Gastroesophageal sphincter (tissue), 4 donors: ENCODE measurements at regions not wholly inside any gene's neighbourhood (a gene's known extent, or its start where the extent isn't known, plus 50 kb on each side); places are given as distances from the start of the nearest gene placed in this dataset.

Experiments
- ATAC-seq: fragments of 150-250 bp; one replicate; pipeline ENCODE4 v1.9.1; 2016; ENCODE audit warnings: mild to moderate bottlenecking, moderate library complexity
- H3K27ac ChIP-seq, 4 donors: fragments of 200-600 bp; sonication (generic) in 3 of 4; 1 replicate in 3 of 4; 2 replicates in 1 of 4; pipeline ENCODE4 v1.5.1; 2016 to 2019
- H3K27me3 ChIP-seq: fragments of 200-600 bp; sonication (generic); one replicate; pipeline ENCODE4 v1.5.1; 2019
- H3K36me3 ChIP-seq, 2 donors: fragments of 200-600 bp; sonication (generic); one replicate each; pipeline ENCODE4 v1.5.1; 2019; ENCODE audit warnings: control low read depth in 1 of 2
- H3K4me1 ChIP-seq, 3 donors: fragments of 200-600 bp; sonication (generic); 1 replicate in 2 of 3; 2 replicates in 1 of 3; pipeline ENCODE4 v1.5.1; 2016 to 2019; ENCODE audit warnings: control low read depth in 2 of 3
- H3K4me3 ChIP-seq, 2 donors: fragments of 200-600 bp; sonication (generic); one replicate each; pipeline ENCODE4 v1.5.1; 2019; ENCODE audit warnings: mild to moderate bottlenecking in 1 of 2, moderate library complexity in 1 of 2
- H3K9me3 ChIP-seq, 3 donors: fragments of 200-600 bp; sonication (generic); one replicate each; pipeline ENCODE4 v1.5.1; 2017 to 2019; ENCODE audit warnings: control low read depth in 2 of 3
- EP300 ChIP-seq: sonication (generic); formaldehyde crosslinking; IDR thresholded peaks from one replicate; pipeline ENCODE4 v1.6.1; 2017; ENCODE audit warnings: antibody characterized with exemption, mild to moderate bottlenecking
- POLR2A ChIP-seq, 2 donors: fragments of 450-650 bp; IDR thresholded peaks; one replicate each; pipeline ENCODE4 v1.6.1; 2017; ENCODE audit warnings: antibody characterized with exemption in 2 of 2, mild to moderate bottlenecking in 2 of 2, moderate library complexity in 1 of 2
- POLR2AphosphoS5 ChIP-seq: sonication (generic); formaldehyde crosslinking; IDR thresholded peaks from one replicate; pipeline ENCODE4 v1.6.1; 2017; ENCODE audit warnings: antibody characterized with exemption
- WGBS, 2 donors: methylation state at CpG; one replicate each; pipeline ENCODE4 v1.1.5; 2018; ENCODE audit warnings: low coverage in 1 of 2; 5-methylcytosine and 5-hydroxymethylcytosine counted together
- TF ChIP-seq, protein P1 (sequence below), 4 experiments: fragments of 200-600 bp in 2 of 4; fragments of 450-650 bp in 2 of 4; sonication (generic) in 1 of 4; IDR thresholded peaks; one replicate each; pipeline ENCODE4 v1.5.1; 2017 to 2019; ENCODE audit warnings: antibody characterized with exemption in 4 of 4, mild to moderate bottlenecking in 2 of 4, moderate library complexity in 2 of 4

DNA sequence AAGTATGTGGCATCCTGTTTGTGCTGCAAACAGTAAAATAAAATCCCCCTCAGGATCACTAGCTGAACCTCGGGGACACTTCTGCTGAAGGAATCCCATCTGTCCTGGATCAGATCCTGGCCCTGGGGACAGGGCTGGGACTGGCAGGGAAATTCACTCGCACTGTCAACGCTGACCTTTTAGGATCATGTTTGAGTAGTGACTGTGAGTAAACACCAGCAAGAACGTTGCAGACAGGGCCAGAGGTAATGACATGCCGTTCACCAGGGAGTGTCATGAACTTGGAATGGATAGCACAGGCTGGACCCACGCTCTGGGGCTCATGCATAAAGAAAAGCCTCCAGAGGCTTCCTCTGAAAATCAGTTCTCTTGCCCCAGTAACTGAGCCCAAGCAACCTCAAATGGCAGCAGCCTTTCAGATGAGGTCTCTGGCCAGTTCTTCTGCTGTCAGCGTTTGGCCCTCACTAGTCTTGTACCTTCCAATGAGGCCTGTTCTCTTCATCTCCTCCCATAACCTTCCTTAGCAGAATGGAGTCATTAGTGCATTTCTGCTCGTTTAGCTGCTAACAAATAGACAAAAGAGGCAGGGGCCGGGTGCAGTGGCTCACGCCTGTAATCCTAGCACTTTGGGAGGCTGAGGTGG lies 51.0 kb upstream of the BARX2 start:
- TF ChIP-seq, protein P1, sequence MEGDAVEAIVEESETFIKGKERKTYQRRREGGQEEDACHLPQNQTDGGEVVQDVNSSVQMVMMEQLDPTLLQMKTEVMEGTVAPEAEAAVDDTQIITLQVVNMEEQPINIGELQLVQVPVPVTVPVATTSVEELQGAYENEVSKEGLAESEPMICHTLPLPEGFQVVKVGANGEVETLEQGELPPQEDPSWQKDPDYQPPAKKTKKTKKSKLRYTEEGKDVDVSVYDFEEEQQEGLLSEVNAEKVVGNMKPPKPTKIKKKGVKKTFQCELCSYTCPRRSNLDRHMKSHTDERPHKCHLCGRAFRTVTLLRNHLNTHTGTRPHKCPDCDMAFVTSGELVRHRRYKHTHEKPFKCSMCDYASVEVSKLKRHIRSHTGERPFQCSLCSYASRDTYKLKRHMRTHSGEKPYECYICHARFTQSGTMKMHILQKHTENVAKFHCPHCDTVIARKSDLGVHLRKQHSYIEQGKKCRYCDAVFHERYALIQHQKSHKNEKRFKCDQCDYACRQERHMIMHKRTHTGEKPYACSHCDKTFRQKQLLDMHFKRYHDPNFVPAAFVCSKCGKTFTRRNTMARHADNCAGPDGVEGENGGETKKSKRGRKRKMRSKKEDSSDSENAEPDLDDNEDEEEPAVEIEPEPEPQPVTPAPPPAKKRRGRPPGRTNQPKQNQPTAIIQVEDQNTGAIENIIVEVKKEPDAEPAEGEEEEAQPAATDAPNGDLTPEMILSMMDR (IDR thresholded peaks at IDR 0.05): no peak
- no peak for TF ChIP-seq POLR2AphosphoS5
- H3K27me3 ChIP-seq: no peaks in the 10 kb centered on the region
- no peaks in the 10 kb centered on the region for H3K36me3 ChIP-seq
- 40 to 74% methylated on average over 3 to 4 of the region's 10 CpGs for WGBS, 2 donors
- peaks cover 0 to 8% (median 0%) of the 10 kb centered on the region in 3 donors for H3K4me1 ChIP-seq
- no peak overlapping the region for H3K4me3 ChIP-seq
- peak overlapping the region in 3 of 4 donors; percentile 31 to 42 (median 42) for H3K27ac ChIP-seq
- peak; percentile 66 for ATAC-seq
- no peaks in the 10 kb centered on the region for H3K9me3 ChIP-seq

DNA sequence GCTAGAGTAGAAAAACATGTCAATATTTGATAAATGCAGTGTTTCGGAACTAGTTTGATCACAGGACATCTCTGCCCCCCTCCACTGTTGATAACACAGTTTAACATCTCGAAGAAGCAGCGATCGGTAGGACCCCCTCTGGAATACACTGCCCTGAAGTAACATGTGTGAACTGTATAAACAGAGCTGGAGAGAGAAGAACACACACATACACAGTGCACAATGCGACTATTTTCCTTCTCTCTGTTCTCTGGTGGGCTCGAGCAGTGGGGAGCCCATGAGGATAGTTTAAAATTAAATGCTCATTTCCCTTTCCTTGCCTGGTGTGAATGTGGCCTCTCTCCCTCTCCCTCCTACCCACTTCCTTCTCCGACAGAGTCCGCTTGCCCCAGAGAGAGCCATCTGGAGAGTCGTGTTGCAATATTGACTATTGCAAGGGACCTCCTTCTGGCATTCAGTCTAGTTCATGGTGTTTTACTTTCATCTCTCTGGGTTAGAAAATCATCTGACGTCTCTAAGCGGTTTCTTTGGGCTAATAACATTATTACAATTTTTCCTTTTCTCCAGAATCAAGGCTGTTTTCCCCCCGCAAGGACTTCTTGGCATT lies 51.6 kb upstream of the BARX2 start:
- H3K36me3 ChIP-seq: no peaks in the 10 kb centered on the region
- no peaks in the 10 kb centered on the region for H3K27me3 ChIP-seq
- no peaks in the 10 kb centered on the region for H3K9me3 ChIP-seq
- 38 to 44% methylated on average over 5 to 11 of the region's 12 CpGs for WGBS, 2 donors
- H3K4me3 ChIP-seq: no peak overlapping the region
- H3K4me1 ChIP-seq: peaks cover 0 to 14% (median 0%) of the 10 kb centered on the region in 3 donors
- peak; percentile 84 for ATAC-seq
- peak overlapping the region in 3 of 4 donors; percentile 31 to 42 (median 42) for H3K27ac ChIP-seq
- TF ChIP-seq POLR2AphosphoS5: no peak
- no peak for TF ChIP-seq EP300
- no peak for TF ChIP-seq POLR2A (IDR thresholded peaks at IDR 0.05)
- TF ChIP-seq, protein P1 (IDR thresholded peaks at IDR 0.05): no peak

DNA sequence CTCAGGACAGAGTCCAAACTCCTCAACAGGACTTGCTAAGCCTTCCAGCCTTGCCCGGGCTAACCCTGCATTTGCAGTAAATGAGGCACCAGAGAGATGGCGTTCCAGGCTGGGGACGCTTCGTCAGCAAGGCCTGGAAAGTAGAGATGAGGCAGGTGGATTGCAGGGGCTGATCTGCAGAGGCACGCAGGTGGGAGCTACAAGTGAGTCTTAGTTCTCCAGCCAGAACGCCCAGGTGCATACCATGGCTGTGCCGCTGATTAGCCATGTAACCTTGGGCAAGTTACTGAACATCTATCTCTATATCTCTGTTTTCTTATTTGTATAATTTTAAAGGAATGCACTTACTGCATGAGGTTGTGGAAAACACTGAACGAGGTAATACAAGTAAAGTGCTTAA lies 52.7 kb upstream of the BARX2 start:
- Histone ChIP-seq H3K27me3 (no peaks in the 10 kb centered on the region), H3K27ac (no peak overlapping the region), H3K9me3 (no peaks in the 10 kb centered on the region), H3K36me3 (no peaks in the 10 kb centered on the region), H3K4me1 (peaks cover 0 to 17% (median 0%) of the 10 kb centered on the region in 3 donors), H3K4me3 (no peak overlapping the region)
- TF ChIP-seq POLR2AphosphoS5: no peak
- no peak for TF ChIP-seq EP300
- TF ChIP-seq, protein P1 (IDR thresholded peaks at IDR 0.05): no peak
- TF ChIP-seq POLR2A (IDR thresholded peaks at IDR 0.05): no peak
- no peak for ATAC-seq
- 60 to 89% methylated on average over 1 to 3 of the region's 8 CpGs for whole genome bisulfite sequencing, 2 donors

DNA sequence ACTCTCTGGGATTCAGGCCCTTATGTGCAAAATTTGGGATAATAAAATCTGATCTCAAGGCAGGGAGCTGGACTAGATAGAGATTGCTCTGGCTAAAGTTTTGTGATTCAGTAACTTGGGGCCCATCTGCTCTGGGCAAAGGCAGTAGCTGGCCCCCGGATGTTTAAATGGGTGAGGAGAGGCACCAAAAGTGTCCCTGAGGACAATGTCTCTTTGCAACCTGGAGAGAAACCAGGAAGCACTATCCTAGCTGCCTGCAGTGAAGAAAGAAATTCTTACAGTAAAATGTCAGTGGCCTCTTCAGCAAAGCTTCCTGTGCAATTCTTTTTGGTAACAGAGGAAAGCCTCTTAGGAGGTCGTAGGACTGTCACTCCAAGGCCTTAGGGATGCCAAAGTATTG lies 54.6 kb upstream of the BARX2 start:
- WGBS, 2 donors: 55 to 100% methylated on average over 1 to 2 of the region's 2 CpGs
- Histone ChIP-seq H3K27me3 (peaks cover 5% of the 10 kb centered on the region), H3K36me3 (no peaks in the 10 kb centered on the region), H3K4me1 (peaks cover 0 to 17% (median 0%) of the 10 kb centered on the region in 3 donors), H3K9me3 (no peaks in the 10 kb centered on the region), H3K27ac (no peak overlapping the region), H3K4me3 (no peak overlapping the region)
- ATAC-seq: no peak
- TF ChIP-seq EP300: no peak
- no peak for TF ChIP-seq POLR2AphosphoS5
- TF ChIP-seq POLR2A (IDR thresholded peaks at IDR 0.05): no peak
- TF ChIP-seq, protein P1 (IDR thresholded peaks at IDR 0.05): no peak

DNA sequence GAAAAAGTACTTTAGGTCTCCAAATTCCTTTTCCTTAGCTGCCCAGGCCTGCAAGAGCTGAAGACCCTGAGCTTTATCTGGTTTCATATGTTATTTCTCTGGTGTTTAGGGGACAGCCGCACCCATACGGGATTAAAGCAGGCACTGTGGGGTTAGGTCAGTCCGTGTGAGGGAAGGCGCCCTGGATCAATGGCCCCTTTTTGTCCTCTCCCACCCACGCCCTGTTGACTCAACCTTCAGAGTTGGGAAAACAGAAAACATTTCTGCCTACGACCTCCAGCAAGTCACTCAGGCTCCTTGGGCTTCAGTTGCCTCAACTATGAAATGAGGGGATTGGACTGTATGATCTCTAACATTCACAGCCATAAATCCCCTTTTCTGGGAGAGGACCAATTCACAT lies 55.2 kb upstream of the BARX2 start:
- no peak for ATAC-seq
- no peak for TF ChIP-seq EP300
- TF ChIP-seq, protein P1 (IDR thresholded peaks at IDR 0.05): no peak
- no peak for TF ChIP-seq POLR2AphosphoS5
- TF ChIP-seq POLR2A (IDR thresholded peaks at IDR 0.05): no peak
- no peak overlapping the region for H3K27ac ChIP-seq
- peaks cover 0 to 17% (median 0%) of the 10 kb centered on the region in 3 donors for H3K4me1 ChIP-seq
- no peaks in the 10 kb centered on the region for H3K36me3 ChIP-seq
- H3K4me3 ChIP-seq: no peak overlapping the region
- 74% methylated on average over 3 of the region's 6 CpGs; no CpG with 5 or more reads in 1 of the 2 donors for WGBS, 2 donors
- H3K27me3 ChIP-seq: peaks cover 11% of the 10 kb centered on the region
- H3K9me3 ChIP-seq: no peaks in the 10 kb centered on the region
